NCI-H146 treated with DMSO at 0.1 percent for 48 hours (cell line): ENCODE measurements at regions not wholly inside any gene's neighbourhood (a gene's known extent, or its start where the extent isn't known, plus 50 kb on each side); places are given as distances from the start of the nearest gene placed in this dataset.
"Not testable (repeated sequence)": the region's sequence is repeated elsewhere in the genome, so short reads cannot be mapped to it uniquely, and the experiment has no call there.

Experiments used
- DNase-seq: peaks from one replicate; lab custom pipeline; 2025; ENCODE audit not compliant: unreplicated experiment; lab: John Stamatoyannopoulos, UW

DNA sequence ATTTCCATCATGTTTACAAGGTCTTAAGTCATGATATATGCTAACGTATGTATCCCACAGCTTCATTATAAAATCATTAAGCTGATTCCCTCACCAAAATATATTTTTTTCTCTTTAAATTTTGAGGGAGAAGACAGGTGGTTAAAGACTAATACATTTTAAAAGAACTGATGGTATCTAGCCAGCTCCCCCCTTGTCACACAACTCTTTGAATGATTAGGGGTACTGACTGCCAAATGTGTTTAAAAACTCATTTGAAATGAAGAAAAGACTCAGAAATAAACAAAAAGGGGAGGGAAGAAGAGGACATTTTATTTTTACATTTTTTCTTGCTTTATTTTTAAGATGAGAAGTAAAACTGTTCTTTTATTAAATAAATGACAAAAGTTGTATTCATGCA lies 805.3 kb downstream of the SATB2 start:
- no peak for DNase-seq

DNA sequence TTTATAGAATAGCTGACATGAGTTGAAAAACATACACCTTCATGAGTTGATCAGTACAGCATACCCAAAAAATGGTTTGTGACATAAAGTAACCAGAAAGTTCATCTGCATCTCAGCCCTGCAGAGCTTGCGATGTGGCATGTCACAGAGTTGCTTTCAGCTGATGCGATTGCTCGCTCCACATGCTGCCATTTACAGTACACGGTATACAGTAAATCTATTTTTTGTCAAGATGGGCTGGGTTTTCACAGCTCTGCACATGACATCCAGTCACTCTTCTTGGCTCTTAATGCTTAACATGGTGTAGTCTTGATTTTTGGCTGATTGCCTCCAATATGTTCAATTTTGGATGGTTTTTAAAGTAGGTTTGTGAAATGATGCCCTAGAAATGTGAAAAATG lies 811.9 kb downstream of the SATB2 start:
- DNase-seq = no peak

DNA sequence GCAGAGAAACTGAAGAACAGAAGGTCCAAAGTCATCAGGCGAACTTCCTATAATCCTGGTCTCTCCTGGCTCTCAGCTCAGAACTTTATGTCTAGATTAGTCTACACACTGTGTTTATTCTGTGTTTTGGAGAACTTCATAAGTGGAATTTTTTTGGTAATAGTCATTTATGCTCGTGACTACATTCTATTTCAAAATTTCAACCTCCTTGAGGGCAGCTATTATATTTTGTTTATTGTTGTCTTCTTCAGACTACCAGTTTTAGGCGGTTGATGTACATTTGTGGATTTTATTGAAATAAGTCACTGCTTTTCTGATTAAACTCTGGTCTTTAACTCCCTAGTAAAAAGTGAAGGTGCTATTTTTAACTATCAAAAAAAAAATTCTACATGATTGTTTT lies 816.6 kb downstream of the SATB2 start:
- DNase-seq = no peak

DNA sequence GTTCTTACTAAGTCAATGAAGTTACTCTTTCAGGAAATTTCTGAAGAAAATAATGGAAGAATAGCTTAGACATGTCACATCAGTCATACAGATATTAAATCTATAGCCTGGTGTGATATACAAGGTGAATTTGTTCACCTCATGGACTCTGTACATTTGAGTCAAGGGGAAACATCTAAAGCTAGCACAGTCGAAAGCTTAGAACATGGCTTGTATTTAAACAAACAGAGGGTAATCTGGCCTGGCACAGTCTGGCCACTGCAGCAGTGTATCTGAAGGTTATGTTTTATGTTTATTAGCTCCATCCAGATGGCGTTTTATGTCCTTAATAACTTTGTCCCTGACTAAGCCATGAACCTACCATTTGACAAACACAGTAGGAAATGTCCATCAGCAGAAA lies 817.3 kb downstream of the SATB2 start:
- DNase-seq = no peak

DNA sequence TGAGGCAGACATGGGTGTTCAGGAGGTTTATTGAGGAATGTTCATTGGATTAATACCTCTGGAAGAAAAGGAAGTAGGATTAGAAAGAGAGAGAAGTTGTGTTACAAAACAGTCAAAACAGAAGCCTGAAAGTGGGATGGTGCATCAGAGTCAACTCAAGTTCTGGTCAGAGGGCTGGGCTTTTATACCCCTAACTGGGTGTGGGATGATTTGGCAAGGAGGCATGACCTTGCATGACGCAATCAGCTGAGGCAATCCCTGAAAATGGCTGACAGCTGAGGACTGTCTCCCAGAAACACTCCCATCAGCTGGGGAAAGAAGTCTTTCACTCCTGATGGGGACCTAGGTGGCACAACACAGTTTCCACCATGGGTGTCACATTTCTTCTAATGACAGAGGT lies 818.2 kb downstream of the SATB2 start:
- no peak for DNase-seq

DNA sequence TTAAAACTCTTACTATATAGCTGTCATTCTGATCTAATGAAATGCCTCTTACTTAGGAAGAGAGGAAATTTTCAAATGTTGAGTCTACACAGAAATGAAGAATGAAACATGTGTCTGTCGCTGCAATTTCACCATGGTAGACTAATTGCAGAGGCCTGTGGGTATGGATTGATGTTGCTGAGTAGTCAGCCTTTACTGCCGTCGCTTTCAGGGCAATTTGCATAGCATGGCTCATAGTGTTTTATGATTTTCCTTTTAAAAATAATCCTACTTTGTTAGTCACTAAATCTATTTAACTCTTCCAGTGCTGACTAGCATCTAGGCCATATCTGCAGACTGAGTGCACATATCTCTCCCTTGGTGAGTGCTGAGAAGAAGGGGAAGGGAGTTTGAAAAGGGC lies 819.2 kb downstream of the SATB2 start:
- no peak for DNase-seq

DNA sequence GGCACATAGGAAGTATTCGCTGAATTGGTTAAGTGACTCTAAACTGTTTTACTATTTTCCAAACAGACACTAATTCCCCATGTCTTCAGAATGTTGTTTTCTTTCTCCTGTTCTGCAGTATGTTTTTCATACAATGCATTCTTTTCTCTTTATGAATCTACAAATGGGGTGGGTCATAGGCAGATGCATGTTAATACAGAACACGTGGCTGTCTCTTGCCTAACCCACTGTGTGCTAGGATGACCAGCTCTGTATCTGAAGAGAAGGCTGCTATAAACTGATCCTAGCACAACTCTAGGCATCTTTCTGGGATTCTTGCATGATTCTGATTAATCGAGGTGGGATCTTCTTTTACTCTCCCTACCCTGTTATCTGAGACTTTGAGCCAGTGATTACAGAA lies 826.0 kb downstream of the PLCL1 start:
- DNase-seq = no peak

DNA sequence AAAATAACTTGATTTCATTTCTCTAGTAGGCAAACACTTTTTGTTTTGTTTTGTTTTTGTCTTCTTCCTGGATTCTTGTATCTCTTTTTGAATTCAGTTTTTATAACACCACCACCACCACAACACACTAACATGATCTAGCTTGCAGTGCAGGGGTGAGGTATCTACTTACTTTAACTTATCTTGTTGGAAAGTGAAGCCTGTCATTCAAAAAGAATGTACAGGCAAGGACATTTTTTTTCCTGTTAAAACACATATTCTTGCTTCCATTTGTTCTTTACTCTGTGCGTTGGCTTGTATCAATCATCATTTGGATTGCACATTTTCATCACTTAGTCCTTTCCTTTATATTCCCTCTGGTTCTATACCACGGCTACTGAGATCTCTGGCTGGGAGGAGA lies 824.2 kb downstream of the PLCL1 start:
- no peak for DNase-seq

DNA sequence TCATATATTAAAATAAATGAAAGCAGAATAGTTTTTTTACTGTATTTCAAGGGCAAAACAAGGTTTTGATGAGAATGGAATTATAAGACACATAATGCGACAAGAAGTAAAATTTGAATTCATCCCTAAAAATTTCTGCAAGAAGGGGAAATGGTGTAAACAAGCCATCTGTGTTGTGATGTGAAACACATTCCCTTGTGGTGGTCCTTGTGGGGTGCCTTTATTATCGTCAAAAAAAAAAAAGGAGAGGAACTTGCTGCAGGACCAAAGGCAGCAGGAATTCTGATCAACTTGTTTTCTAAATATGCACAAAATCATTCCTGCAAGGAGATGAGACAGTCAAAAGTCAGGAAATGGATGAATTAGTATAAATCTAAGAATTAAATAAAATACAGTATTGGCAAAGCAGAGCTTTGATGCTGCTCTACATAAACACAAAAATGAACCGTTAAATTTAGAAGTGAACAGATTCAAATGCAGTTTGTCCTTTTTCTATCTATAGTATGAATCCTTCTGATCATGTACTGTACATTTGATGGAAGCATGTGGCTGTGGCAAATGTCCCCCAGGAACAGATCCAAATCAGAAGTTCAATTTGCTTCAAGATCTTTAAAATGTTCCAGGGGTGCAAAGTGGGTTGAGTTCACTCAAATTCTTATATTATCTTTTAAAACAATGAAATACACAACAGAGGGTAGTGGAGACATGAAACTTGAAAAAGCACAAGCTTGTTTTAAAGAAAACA lies 818.8 kb downstream of the PLCL1 start:
- DNase-seq = no peak

DNA sequence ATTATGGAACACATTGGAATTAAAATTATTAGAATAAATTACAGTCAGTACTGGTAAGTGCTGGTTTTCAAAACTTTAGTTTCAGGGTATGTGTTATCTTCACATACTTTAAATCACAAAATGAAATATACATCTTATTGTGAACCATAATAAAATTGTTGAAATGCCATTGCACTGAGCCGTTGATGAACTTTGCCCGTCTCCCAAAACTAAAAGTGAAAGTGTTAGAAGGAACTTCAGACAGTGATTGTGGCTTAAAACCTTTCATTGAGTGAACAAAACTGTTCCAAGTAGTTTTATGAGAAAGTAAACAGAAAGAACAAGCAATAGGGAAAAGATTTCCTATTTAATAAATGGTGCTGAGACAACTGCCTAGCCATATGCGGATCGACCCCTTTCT lies 811.6 kb downstream of the PLCL1 start:
- DNase-seq = no peak

DNA sequence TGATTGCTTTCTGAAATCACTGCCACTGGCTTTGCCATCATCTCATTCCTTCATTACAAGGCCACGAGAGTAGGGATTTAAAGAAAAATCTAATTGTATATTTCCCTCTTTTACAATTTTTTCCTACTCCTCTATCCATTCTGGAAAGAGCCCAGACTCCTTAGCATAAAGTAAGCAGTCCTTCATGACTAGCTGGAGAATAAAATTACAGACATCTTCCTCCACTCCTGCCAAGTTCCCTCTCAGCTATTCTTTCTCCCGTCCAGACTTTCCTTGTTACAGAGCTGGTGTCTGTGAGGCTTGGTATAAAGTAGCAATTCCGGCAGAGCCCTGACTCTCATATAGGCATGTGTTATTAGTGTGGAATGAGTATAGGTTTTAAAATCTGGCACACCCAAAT lies 806.8 kb downstream of the PLCL1 start:
- no peak for DNase-seq

DNA sequence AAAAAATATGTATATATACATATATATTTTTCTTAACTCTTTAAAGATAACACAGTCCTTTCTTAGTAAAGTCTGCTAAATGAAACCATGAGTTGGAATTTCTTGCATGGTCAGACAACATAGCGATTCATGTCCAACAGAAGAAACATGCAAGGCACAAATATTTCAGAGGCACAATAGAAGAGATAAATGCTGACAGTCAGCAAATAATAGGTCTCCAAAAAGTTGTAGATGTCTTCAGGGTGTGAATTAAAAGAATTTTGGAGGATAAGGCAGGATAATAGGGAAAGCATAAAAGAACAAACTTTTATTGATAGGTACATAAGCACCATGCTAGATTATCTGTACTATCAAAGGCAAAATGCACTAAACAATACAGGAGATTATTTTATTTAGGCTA lies 800.2 kb downstream of the PLCL1 start:
- no peak for DNase-seq

DNA sequence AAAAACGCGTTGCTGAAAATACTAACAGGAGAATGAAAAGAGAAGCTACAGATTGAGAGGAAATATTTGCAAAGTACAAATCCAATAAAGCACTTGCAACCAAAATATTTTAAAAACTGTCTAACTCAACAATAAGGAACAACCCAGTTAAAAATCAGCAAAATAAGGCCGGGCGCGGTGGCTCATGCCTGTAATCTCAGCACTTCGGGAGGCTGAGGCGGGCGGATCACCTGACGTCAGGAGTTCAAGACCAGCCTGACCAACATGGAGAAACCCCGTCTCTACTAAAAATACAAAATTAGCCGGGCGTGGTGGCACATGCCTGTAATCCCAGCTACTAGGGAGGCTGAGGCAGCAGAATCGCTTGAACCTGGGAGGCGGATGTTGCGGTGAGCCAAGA lies 798.6 kb downstream of the PLCL1 start:
- not testable (repeated sequence) for DNase-seq

DNA sequence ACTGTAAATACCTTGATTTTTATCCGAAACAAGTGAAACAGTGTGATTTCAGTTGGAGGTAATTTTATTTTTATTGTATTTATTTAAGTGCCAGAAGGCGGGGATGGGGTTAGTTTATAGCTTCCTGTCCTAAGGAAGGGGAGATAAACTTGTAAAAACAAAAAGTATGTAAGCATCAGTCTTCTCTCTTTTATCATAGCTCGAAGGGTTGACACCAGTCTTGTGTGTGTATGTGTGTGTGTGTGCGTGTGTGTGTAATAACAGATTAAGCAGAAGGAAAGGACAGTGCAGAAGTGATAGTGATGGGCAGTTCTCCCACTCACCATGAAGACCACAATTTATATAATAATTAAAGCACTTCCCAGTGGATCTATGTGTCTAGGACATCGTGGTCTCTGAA lies 793.3 kb downstream of the PLCL1 start:
- no peak for DNase-seq

DNA sequence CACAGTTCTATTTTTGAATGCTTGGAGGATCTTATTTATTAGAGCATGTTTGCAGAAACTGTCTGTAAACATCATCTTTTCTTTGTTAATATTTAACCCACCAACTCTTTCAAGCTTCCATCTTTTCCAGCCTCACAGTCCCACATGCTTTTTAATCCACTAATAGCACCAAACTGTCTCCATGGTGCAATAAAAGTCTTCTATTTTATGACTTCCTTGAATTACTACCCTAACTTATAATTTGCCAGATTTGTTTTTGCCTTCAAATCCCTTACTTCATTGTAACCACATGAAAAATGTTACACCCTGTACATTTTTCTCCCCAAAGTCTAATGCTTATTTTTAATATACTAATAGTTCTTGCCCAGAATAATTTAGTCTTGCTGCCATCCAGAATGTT lies 792.6 kb downstream of the PLCL1 start:
- DNase-seq = no peak

DNA sequence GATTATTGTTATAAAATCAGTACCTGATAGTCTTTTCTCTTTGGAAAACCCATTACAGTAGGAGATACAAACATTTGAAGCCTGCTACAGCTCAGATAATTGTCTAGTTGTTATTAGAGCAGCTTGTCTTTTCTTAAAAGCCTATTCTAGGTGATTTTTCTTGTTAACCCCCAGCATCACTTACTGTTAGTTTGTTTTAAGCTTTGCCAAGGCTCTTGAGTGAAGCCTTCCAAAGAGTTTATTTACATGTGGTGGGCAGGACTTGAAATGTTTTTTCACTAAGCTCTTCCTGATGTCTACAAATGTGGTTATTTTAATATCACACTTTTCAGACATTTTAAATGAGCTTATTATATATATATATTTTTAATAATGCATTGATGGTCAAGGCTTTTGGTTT lies 791.3 kb downstream of the PLCL1 start:
- DNase-seq = no peak

DNA sequence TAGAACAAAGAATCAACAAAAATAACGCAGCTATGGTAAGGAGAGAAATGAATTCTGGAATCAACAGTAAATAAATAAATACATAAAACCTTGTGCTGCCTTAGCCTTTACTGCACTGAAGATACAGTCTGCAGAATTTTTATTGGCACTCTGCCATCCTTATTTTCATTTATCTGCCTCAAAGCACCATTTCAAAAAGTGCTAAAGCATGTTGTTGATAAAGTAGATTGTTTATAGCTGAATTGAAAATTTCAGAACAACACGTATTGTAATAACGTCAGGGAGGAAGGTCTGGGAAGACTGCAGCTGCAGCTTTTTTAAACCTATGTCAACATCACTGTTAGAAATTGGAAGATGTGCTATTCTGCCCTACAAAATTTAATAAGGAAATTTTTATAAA lies 787.2 kb downstream of the PLCL1 start:
- DNase-seq = no peak

DNA sequence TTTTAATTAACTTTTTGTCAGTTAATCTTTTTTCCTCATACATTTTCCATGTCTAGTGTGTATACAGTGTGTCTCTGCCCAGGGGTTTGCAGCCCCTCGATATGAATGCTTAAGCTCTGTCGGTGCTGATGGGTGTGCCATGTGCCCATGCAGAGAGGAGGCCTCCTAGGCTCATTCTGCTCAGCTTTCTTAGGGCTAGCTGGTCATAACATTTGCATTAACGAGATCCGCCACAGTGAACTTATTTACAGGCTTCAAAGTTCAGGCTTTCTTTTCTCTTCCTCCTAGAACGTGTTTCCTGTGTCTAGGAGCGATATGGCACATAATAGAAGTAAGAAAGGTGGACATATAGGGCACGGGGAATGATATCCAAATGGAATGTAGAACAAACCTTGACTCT lies 783.3 kb downstream of the PLCL1 start:
- DNase-seq = no peak

DNA sequence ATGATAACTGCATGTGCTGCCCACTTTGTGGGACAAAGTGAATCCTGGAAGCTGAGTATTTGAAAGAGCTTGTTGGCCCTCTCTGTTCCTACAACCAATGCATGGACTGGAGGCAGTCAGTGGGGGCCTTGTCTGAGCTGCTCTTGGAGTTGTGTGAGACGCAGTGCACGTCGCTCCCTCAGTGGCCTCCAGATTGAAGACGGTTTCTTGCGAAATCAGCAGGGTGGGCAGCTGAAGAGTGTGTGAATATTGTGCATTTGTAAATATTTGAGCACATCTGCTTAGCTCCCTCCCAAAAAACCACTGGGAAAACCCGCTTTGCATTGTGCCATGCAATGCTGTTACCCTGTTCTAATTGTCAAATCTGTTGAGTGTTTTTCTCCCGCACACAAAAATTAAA lies 782.8 kb downstream of the PLCL1 start:
- DNase-seq = no peak

DNA sequence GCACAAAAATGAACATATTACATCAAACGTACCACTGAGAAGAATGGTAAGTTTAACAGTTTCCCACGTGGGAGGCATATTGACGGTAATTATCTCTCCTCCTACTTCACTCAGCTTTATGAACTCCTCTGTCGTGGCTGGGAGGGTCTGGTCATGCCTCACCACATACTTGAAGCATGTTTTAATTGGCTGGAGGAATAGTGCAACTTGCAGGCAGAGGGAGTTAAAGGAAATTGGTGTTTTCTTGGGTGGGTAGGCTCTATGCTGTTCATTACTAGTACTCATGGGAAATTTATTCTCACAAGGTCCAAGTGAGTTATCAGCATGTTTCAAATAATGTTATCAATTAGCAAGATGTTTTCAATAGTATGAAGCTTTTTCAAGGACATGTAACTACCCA lies 767.0 kb downstream of the PLCL1 start:
- no peak for DNase-seq

DNA sequence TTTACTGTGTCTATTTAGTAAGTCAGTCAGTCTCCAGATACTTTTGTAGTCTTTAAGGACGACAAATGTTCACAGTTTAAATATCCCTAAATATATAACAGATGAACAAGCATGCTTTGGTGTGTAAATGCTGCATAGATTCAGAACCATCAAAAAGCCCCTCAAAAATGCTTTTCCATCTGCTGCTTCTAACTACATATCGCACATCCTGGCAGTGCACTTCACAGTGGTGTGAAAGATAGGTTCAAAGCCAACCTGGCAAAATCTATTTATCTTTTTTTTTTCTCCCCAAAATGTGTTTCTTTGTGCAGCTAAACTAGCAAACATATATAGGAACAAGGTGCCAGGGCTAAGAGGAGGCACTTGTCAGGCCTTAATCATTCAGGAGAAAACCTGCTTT lies 753.8 kb downstream of the PLCL1 start:
- no peak for DNase-seq

DNA sequence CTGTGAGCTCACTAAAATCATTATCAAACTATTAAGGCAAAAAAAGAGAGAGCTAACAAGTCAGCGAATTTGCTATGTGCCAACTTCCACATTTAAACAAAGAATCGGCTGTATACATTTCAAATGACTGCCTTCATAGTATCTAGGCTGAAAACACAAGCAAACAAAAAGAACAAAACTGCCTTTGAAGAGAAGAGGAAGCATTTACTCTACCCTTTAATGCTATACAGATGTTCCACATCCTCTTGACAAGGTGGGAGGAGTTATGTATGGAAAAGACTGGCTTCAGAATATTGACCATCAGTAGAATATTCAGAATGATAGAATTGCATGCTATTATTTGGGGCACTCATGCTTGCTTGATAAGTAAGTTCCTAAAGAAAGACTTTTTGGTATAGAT lies 741.7 kb downstream of the PLCL1 start:
- DNase-seq = no peak

DNA sequence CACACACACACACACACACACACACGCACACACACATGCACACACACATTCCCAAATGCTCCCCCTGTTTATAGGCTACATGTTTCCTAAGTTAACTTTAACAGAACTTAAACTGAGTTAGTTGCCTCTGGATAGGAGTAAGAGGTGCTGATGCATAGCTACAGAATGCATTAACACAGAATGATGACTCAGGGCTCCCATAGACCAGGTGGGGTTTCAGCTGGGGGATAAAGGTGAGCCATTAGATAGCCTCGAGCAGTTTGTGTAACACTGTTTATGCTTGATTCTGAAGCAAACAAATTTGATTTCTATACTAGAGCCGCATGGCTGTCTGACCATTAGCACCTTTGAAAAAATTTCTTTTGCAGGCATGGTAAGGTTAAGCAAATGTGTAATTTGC lies 741.0 kb downstream of the PLCL1 start:
- DNase-seq = no peak

DNA sequence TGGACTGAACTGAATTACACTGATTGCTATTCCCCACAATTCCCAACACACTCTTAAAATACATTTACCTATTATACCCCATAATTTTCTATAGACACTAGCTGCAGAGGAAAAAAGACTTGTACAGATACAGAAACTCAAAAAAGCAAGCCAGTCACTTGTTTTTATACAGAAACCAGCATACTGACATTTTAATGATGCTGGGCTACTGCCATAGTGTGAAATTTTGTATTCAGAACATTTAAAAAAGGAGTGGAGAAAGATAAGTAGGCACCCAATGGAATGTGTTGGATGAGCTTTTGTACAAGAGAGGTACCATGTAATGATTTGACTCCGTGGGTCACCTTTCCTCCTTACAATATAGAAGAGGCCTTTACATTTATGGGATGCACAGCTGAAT lies 740.1 kb downstream of the PLCL1 start:
- DNase-seq = no peak
